ENCODE measurements at regions not wholly inside any gene's neighbourhood (a gene's known extent, or its start where the extent isn't known, plus 50 kb on each side); places are given as distances from the start of the nearest gene placed in this dataset.

DNA sequence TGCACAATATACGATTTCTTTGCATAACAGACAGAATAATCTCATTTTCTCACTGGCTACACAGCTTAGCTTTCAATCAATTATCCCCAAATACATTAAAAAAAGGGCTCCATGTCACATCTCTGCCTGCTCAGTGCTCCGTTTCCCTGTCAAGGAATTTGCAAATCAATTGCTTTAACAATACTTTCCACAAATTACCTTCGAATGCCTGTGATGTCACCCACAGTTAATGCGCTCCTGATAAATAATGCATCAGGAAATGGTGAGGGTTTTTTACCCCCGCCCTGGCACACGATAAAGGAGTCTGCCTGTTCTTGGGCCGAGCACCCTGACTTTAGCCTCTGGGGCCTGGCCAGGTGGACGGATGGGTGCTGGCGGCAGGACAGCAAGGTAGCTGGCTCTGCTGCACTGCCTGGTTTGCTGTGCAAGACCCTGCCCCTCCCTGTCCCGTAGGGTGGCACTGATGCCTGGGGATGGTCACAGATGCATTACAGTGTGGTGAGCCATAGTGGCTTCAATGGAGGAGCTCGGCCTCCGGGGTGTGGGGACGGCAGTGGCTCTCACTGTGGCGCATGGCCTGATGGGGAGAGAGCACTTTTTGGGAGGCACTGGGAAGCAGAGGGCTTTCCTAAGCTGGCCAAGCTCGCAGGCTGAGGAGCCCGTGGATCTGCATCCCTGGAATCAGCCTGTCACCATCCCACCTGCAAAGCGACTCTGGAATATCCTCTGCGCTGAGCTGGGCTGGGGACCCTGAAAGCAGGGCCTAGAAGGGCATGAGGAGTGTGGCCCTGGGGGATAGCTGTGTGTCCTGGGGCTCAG, 88.3 kb upstream of the HS6ST1 start:
- H3K36me3 Mint-ChIP-seq (ENCODE audit: insufficient read depth, unreplicated experiment): no peaks in the 10 kb centered on the region

DNA sequence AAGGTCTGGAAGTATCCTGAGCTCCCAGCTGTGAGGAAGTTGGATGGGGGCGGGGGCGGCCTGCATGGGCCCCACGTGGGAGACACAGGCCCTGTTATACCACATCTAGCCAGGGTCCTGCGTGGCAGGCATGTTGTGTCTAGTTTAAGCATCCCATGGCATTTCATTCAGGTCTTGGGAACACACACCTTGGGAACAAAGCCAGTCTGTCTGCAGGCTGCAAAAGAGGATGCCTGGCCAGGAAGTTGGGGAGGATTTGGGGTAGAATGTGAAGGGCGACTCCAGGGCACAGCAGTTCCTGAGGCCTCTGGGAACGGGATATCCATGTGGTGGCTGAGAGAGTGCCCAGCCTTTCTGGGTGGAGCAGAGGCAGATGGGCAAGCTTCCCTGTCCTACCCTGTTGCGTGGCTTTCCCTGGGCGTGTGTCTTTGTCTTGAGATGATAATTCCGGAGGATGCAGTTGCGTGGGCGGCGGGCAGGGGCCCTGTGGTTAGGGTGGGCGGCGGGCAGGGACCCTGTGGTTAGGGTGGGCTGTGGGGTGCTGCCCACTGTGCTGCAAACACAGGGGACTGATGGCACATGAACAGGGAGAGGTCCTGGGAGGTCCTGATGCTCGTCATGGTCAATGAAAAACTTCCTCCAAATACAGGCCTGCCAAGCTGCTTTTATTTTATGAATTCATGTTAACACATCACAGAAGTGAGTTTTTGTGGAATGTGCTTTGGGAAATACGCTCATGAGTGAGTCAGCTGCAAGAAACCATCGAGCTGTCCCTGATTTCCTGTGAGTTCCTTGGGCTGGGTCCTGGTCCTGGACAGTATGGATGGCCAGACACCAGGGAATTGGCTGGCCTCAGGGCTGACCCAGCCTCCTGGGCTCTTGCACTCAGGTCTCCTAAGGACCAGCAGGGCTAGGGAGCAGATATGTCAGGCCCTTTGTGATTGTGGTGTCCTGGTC, 90.0 kb upstream of the HS6ST1 start:
- Histone ChIP-seq H3K36me3 (ENCODE audit: control insufficient read depth, insufficient read depth, low read length) (no peaks in the 10 kb centered on the region), H3K9me3 (no peaks in the 10 kb centered on the region), H3K4me3 (ENCODE audit: low read depth, low read length) (no peak overlapping the region), H3K4me1 (no peaks in the 10 kb centered on the region), H3K27me3 (replicated peaks; ENCODE audit: control insufficient read depth, insufficient read depth, low read length) (no peaks in the 10 kb centered on the region)
- BruUV-seq (replicated peaks): no TSS peak
- Mint-ChIP-seq H3K27me3 (ENCODE audit: insufficient read depth, unreplicated experiment) (no peaks in the 10 kb centered on the region), H3K36me3 (ENCODE audit: insufficient read depth, unreplicated experiment) (no peaks in the 10 kb centered on the region), H3K27ac (ENCODE audit: unreplicated experiment) (no peak overlapping the region), H3K4me1 (ENCODE audit: low read depth, unreplicated experiment) (no peaks in the 10 kb centered on the region), H3K4me3 (ENCODE audit: unreplicated experiment) (no peak overlapping the region), H3K9me3 (ENCODE audit: unreplicated experiment) (no peaks in the 10 kb centered on the region)
- ChIA-PET CTCF (no interaction called here), POLR2A (no interaction called here)
- TF ChIP-seq, protein P1, sequence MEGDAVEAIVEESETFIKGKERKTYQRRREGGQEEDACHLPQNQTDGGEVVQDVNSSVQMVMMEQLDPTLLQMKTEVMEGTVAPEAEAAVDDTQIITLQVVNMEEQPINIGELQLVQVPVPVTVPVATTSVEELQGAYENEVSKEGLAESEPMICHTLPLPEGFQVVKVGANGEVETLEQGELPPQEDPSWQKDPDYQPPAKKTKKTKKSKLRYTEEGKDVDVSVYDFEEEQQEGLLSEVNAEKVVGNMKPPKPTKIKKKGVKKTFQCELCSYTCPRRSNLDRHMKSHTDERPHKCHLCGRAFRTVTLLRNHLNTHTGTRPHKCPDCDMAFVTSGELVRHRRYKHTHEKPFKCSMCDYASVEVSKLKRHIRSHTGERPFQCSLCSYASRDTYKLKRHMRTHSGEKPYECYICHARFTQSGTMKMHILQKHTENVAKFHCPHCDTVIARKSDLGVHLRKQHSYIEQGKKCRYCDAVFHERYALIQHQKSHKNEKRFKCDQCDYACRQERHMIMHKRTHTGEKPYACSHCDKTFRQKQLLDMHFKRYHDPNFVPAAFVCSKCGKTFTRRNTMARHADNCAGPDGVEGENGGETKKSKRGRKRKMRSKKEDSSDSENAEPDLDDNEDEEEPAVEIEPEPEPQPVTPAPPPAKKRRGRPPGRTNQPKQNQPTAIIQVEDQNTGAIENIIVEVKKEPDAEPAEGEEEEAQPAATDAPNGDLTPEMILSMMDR (IDR thresholded peaks at IDR 0.05; ENCODE audit: insufficient read depth in 1 of 2, low read depth in 1 of 2, low read length in 1 of 2, severe bottlenecking in 1 of 2, unreplicated experiment in 1 of 2): no peak
- DNase-seq: no peak
- intact Hi-C loops (cut with micrococcal nuclease; ENCODE audit: unreplicated experiment): no loop called here

More for the DNA sequence above, 88.3 kb upstream of the HS6ST1 start:
- BruUV-seq (replicated peaks): no TSS peak
- Mint-ChIP-seq H3K27me3 (ENCODE audit: insufficient read depth, unreplicated experiment) (no peaks in the 10 kb centered on the region), H3K4me1 (ENCODE audit: low read depth, unreplicated experiment) (no peaks in the 10 kb centered on the region), H3K9me3 (ENCODE audit: unreplicated experiment) (no peaks in the 10 kb centered on the region), H3K4me3 (ENCODE audit: unreplicated experiment) (no peak overlapping the region), H3K27ac (ENCODE audit: unreplicated experiment) (no peak overlapping the region)
- H3K36me3 ChIP-seq (ENCODE audit: control insufficient read depth, insufficient read depth, low read length): no peaks in the 10 kb centered on the region
- H3K4me3 ChIP-seq (ENCODE audit: low read depth, low read length): no peak overlapping the region
- ChIA-PET CTCF (no interaction called here), POLR2A (no interaction called here)
- no peaks in the 10 kb centered on the region for H3K27me3 ChIP-seq (replicated peaks; ENCODE audit: control insufficient read depth, insufficient read depth, low read length)
- intact Hi-C loops (cut with micrococcal nuclease; ENCODE audit: unreplicated experiment): no loop called here
- TF ChIP-seq, protein P1 (IDR thresholded peaks at IDR 0.05; ENCODE audit: insufficient read depth in 1 of 2, low read depth in 1 of 2, low read length in 1 of 2, severe bottlenecking in 1 of 2, unreplicated experiment in 1 of 2): no peak
- no peaks in the 10 kb centered on the region for H3K9me3 ChIP-seq
- DNase-seq: no peak
- H3K4me1 ChIP-seq: no peaks in the 10 kb centered on the region

DNA sequence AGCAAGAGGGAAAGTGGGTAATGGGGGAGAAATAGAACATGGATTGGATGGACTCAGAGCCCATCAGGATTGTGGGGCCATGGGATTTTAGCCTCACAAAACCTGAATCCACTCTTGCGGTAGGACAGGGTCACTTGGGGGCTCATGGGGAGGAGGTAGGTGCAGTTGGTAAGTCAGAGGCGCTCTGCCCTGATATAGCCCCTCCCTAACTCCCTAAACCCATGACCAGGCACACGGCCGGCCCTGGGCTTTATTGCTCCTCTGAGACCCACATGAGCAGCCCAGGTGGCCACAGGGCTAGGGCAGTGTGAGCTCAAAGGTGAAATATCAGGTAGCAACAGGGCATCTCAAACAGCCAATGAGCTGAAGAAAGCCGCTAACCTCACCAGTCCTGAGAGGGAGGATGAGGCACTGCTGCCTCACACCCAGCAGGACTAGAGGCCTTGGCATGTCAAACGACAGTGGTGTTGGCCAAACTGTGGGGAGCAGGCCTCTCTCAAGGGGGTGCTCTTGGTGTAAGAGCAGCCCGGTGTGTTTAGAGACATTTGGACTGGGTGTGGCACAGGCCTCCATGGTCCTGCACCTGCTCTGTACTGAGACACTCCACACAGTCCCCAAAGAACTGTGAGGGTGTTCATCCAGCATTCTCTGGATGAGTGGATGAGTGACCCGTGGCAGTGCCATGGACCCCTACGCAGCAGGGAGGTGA, 90.8 kb upstream of the HS6ST1 start:
- H3K4me1 Mint-ChIP-seq (ENCODE audit: low read depth, unreplicated experiment): no peaks in the 10 kb centered on the region
- H3K36me3 Mint-ChIP-seq (ENCODE audit: insufficient read depth, unreplicated experiment): no peaks in the 10 kb centered on the region
- CTCF ChIA-PET: no interaction called here
- Histone ChIP-seq H3K4me3 (ENCODE audit: low read depth, low read length) (no peak overlapping the region), H3K4me1 (no peaks in the 10 kb centered on the region), H3K9me3 (no peaks in the 10 kb centered on the region), H3K27me3 (replicated peaks; ENCODE audit: control insufficient read depth, insufficient read depth, low read length) (no peaks in the 10 kb centered on the region), H3K36me3 (ENCODE audit: control insufficient read depth, insufficient read depth, low read length) (no peaks in the 10 kb centered on the region)
- TF ChIP-seq, protein P1 (IDR thresholded peaks at IDR 0.05; ENCODE audit: insufficient read depth in 1 of 2, low read depth in 1 of 2, low read length in 1 of 2, severe bottlenecking in 1 of 2, unreplicated experiment in 1 of 2): no peak
- no TSS peak for BruUV-seq (replicated peaks)
- intact Hi-C loops (cut with micrococcal nuclease; ENCODE audit: unreplicated experiment): no loop called here
- no peak overlapping the region for H3K27ac Mint-ChIP-seq (ENCODE audit: unreplicated experiment)
- H3K4me3 Mint-ChIP-seq (ENCODE audit: unreplicated experiment): no peak overlapping the region
- no peaks in the 10 kb centered on the region for H3K27me3 Mint-ChIP-seq (ENCODE audit: insufficient read depth, unreplicated experiment)
- POLR2A ChIA-PET: no interaction called here
- no peak for DNase-seq
- no peaks in the 10 kb centered on the region for H3K9me3 Mint-ChIP-seq (ENCODE audit: unreplicated experiment)

Measured in Caco-2 (cell line).